Activated CD4-positive, alpha-beta T cell treated with anti-CD3 and anti-CD28 coated beads, Interleukin-2, Interleukin-6, amounts not matched to agents 100 ng/mL and 50 ng/mL, durations not matched to agents 16 hours and 8 hours (primary cell): ENCODE measurements at regions not wholly inside any gene's neighbourhood (a gene's known extent, or its start where the extent isn't known, plus 50 kb on each side); places are given as distances from the start of the nearest gene placed in this dataset.
"Not testable (repeated sequence)": the region's sequence is repeated elsewhere in the genome, so short reads cannot be mapped to it uniquely, and the experiment has no call there.

Experiments
- DNase-seq: peaks from one replicate; pipeline ENCODE4 v3.0.0-alpha.2; 2020

DNA sequence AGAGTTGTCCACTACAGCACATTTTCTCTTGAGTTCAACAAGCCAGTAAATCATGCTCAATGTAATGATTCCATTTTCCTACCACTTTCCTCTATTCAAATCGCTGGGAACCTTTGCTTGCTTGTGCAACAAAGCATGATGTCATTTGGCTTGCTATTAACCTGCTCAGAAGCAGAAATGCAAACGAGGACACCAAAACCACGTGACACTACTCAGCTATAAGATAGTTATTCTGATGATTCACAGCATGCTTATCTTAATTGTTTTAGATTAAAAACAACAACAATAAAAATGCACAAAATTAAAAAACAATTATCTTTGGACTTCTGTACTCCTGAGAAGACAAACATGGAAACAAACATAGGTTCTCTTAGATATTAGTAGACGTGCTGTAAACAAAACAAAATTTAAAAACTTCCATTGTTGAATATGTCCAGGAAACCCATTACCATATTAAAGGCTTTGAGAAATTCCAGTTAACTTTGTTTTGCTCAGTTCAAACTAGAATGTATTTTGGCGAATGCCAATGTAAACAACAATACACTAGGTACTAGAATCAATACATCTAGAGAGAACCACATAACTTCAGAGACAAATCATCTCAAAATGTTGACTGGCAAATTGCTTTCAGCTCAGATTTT is 77.5 kb upstream of the KRAS start:
- DNase-seq, result no peak

DNA sequence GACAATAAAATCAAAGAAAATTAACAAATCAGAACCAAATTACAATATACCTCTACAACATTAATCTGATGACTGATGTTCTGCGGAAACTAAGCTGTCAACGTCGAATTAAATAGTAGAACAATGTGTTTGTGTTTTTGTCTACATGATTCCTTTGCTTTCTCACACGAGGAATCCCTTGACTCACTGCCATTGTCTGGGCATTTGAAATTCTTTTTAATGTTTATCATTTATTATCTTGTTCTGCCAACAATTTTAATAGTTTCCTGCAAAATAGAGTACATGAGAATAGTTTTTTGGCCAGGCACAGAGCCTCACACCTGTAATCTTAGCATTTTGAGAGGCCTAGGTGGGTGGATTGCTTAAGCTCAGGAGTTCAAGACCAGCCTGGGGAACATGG is 76.6 kb upstream of the KRAS start:
- no peak for DNase-seq

DNA sequence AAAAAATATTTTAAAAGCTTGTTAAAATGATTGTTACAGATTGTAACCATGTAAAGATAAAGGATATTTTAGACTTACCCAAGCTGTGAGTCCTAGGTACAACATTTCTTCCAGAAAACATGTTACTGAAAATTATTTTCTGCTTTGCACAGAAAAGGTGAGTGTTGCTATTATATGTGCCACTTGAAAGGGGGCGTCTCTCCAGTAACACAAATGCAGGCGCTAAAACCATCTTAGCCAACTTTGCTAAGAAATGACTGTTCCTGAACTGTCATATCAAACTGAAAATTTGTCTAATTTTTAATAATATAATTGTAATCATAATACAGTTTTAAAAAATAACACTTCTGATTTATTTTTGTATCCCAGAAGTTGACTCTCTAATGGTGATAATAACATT is 75.6 kb upstream of the KRAS start:
- no peak for DNase-seq

DNA sequence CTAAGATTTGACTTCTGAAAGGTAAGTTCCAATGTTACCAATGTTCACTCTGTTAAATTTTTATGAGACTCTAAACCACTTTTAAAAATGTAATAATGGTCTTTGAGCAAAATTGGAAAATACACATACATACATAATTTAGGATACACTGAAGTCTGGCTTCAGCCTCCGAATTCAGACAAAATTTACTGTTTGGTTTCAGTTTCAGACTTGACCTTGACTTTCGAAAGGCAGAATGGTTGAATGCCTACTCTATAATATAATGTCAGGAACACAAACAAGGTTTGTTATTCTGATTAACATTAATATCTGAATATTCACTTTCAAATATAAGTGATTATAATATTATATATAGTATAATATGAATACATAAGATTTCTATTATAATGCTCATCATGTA is 74.1 kb upstream of the KRAS start:
- DNase-seq, result no peak

DNA sequence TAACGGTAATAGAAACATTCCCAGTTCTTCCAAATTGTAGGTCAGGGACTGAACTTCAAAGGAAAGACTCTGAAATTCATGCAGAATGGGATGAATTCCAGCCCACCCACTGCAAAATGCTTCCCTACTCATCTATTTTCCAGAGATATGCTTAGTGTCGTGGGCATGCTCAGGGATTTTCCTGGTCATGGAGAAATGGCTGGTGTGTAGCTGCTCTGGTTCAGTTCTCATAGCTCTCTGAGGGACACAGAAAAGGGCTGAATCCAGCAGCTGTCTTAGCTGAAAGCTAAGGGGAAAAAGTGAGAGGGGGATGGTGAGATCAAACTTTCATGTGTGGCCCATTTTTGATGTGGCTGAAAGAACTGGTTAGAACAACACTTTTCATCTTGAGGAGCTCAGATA is 72.9 kb upstream of the KRAS start:
- peak; percentile 18 for DNase-seq

DNA sequence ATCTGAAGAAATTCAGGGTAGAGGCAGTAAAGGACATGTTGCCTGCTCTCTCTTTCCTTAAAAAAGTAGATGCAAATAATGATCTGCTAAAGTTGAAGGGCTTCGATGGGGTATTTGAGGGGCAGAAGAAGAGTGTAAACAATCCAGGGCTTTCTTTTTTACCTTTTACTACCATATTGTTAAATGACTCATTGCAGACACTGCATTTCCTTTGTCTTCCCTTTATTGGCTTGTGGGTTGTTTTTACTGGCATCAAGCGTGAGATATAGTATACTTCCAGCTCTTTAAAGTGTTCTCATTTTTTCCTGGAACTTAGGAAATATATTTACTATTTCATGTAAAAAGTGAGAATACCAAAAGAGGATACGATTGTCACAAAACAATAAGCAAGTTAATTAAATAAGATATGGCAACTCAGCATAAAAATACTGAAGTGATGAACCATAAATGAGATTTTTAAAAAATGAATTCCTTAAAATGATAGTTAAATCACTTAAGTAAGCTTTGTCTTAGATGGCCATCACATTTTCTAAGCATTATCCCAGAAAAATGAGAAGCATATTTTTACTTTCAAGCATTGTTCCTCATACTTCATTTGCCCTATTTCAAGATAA is 72.3 kb upstream of the KRAS start:
- DNase-seq, result peak; percentile 30

DNA sequence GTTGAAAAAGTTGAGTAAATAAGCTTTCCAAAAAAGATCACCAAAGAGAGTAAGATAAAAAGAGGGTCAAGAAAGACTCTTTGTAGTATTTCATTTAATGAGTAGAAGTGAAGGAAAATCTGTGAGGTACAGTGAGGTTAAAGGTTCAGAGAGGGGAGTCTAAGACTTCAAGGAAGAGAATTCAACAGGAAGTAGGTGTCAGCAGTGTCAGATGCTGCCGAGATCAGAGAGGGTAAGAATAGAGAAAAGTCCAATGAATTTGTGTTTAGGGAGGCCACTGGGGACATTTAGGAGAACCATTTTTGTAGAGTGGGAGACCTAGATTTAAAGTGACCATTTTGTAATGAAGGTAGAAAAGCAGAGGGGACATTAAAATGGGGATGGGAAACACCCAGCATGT is 71.6 kb upstream of the KRAS start:
- DNase-seq, result peak; percentile 10

DNA sequence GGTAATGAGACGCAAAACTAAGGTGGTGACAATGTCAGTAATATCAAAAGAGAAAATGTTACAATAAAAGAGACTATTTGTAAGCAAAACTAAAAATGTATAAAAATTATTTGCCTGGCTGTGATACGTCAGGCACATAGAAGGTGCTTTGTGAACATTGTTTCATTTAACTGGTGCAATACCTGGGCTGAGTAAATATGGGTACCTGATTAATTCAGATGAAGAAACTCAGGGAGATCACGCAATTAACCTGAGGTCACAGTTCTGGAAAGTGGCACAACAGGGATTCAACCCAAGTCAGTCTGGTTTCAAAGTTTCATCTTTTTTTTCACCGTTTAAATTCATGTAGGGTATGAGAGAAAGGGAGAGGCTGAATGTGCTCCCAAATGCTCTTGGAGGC is 71.0 kb upstream of the KRAS start:
- DNase-seq, result no peak

DNA sequence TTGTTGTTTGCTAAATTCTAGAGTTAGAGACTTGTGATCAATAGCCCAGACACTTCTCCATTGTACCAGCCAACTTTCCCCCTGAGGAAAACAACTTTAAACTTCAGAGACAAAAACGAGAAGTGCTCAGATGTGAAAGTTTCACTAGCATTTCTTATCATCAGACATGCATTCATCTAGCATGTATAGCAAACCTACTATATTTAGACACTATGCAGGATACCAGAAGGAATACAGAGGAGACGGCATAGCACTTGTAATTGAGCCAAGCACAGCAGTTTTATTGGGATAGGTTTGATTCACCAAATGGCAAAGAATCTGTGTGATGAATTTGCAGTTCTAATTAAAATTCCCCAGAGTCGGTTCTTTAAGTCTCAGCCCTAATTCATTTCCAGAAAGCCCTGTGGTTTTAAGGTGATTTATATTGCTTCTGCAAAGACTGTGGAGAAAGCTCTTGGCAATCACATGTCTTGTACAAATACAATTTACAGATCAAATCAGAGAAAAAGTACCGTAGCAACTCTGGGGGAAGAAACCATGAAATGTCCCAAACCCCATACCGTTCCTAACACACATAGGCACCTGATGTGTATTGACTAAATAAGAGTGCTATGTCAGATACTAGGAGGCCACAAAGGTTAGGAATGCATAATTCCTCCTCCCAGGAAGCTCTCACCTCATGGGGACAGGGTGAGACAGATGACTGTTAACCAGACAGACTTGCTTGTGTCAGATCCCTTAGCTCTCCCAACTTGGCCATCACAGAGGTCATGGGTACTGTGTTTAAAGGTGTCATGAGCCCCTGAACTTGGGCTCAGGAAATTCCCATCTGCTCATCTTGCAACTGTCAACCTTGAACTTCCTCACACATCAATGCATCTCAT is 69.6 kb upstream of the KRAS start:
- DNase-seq, result peak; percentile 68

DNA sequence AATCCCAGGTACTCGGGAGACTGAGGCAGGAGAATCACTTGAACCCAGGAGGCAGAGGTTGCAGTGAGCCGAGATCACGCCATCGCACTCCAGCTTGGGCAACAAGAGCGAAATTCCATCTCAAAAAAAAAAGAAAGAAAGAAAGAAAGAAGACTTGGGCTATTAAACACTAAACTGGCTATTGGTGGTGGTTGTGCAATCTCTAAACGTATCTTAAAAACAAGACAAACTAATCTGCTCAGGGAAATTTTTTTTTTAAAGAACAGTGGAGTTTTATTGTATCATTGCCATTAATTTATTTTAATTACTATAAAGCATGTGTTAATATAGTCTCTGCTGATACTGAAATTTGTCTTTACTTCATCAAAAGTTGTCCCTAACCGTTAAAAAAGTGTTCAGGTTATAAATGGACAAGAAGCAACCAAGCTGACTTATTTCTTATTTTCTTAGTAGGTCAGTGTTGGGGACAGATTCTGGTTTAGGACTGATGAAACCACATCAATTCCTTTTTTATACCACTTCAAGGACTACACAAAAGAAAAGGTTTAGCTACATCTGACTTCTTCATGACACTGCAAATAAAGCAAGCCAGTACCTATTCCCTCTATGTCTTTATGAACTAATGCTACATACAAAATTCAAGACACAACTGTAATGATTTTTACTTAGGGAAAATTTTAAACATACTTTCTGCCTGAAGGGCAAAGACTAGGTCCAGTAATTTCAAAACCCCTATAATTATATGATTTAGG is 68.7 kb upstream of the KRAS start:
- DNase-seq, result no peak

DNA sequence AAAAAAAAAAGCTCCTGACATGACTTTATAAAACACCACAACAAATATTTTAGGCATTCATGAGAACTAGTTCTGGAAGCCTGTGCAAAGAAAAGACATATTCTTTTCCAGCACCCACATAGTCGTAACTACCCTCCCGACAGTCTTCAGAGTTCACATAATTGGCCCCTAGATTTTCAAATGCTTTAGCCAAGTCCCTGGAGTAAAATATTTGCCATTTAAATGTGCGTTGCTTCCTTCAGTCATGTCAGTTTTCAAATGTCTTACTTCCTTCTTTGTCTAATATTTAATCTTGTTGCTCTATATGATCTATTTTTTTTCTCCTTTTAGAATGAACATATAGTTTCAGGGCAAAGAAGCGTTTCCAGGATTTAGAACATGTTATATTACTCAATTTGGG is 66.8 kb upstream of the KRAS start:
- DNase-seq, result no peak

DNA sequence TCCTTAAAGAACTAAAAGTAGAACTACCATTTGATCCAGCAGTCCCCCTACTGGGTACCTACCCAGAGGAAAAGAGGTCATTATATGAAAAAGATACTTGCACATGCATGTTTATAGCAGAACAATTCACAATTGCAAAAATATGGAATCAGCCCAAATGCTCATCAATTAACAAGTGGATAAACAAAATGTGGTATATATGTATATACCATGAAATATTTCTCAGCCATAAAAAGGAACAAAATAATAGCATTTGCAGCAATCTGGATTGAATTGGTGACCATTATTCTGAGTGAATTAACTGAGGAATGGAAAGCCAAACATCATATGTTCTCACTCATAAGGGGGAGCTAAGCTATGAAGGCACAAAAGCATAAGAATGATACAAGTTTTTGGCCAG is 64.7 kb upstream of the KRAS start:
- DNase-seq, result no peak

DNA sequence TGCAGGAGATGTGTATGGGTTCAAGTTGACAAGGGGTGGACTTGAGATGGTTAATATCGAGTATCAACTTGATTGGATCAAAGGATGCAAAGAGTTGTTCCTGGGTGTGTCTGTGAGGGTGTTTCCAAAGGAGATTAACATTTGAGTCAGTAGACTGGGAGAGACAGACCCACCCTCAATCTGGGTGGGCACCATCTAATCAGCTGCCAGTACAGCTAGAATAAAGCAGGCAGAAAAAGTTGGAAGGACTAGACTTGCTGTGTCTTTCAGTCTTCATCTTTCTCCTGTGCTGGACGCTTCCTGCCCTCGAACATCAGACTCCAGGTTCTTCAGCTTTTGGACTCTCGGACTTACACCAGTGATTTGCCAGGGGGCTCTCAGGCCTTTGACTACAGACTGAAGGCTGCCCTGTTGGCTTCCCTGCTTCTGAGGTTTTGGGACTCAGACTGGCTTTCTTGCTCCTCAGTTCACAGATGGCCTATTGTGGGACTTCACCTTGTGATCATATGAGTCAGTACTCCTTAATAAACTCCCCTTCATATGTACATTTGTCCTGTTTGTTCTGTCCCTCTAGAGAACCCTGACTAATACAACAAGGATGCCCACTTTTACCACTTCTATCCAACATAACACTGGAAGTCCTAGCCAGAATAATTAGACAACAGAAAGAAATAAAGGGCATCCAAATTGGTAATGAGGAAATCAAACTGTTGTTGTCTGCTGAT is 62.7 kb upstream of the KRAS start:
- not testable (repeated sequence) for DNase-seq

DNA sequence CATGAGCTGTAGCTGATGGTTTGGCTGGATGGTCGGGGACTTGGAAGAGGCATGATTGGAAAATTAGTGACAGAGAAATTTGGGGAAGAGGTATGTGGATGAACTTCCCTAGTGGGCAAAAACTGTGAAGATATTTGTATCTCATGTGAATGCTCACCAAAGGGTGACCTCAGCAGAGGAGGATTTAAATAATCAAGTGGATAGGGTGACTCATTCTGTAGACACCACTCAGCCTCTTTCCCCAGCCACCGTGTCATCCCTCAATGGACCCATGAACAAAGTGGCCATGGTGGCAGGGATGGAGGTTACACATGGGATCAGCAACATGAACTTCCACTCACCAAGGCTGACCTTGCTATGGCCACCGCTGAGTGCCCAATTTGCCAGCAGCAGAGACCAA is 60.8 kb upstream of the KRAS start:
- DNase-seq, result no peak

DNA sequence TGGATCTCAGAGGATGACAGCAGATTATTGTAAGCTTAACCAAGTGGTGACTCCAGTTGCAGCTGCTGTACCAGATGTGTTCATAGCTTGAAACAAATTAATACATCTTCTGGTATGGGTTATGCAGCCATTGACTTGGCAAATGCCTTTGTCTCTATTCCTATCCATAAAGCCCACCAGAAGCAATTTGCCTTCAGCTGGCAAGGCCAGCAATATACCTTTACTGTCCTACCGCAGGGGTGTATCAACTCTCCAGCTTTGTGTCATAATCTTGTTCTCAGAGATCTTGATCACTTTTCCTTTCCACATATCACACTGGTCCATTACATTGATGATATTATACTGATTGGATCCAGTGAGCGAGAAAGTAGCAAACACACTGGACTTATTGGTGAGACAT is 59.3 kb upstream of the KRAS start:
- not testable (repeated sequence) for DNase-seq

DNA sequence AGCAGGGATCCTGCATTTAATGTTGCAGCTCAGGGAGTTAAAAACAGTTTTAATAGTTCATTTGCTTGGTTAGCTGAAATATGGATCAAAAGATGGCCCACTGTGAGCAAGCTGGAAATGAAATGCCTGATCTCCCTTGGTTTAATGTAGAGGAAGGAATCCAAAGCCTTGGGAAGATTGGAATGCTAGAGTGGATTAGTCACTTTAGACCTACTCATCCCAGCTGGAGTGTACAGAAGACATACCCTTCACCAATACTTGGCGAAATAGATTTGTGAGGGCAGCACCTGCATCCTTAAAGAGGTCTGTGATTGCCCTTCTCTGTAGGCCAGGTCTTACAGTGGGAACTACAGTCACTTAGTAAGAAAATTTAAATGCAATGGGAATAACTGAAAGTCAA is 58.0 kb upstream of the KRAS start:
- DNase-seq, result no peak

DNA sequence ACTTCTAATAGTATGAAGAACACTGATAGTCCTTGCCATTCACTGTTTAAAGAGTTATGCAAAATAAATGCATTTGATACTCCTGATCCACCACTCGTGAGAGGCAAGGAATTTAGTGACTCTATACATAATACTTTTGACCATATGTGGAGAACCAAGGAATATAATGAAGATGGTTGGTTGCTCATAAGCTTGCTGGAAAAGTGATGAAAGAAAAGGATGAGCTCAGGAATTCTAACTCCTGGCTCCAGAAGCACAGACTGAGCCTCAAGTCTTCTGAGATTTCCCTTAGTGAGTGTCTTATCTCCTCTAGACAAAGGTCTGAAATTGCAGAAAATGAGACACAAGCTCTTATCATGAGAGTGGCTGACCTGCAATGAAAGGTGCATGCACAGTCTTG is 57.1 kb upstream of the KRAS start:
- no peak for DNase-seq

DNA sequence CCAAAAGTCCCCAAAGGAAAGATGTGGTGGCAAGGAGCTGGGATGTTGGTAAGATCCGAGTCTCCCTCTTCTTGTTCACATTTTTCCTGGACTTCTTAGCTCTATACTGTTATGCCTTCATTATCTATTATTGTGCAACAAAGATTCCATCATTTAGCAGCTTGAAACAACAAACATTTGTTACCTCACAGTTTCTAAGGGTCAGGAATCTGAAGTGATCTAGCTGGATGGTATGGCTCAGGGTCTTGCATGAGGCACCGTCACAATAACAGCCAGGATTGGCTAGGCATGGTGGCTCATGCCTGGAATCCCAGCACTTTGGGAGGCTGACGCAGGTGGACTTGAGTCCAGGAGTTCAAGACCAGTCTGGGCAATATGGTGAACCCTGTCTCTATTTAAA is 51.1 kb upstream of the KRAS start:
- DNase-seq, result no peak
